Brain pericyte (primary cell): ENCODE measurements at regions not wholly inside any gene's neighbourhood (a gene's known extent, or its start where the extent isn't known, plus 50 kb on each side); places are given as distances from the start of the nearest gene placed in this dataset.

Experiments used
- DNase-seq: peaks from one replicate; pipeline ENCODE4 v3.0.0-alpha.2; 2012; ENCODE audit warnings: low read depth, low spot score

DNA sequence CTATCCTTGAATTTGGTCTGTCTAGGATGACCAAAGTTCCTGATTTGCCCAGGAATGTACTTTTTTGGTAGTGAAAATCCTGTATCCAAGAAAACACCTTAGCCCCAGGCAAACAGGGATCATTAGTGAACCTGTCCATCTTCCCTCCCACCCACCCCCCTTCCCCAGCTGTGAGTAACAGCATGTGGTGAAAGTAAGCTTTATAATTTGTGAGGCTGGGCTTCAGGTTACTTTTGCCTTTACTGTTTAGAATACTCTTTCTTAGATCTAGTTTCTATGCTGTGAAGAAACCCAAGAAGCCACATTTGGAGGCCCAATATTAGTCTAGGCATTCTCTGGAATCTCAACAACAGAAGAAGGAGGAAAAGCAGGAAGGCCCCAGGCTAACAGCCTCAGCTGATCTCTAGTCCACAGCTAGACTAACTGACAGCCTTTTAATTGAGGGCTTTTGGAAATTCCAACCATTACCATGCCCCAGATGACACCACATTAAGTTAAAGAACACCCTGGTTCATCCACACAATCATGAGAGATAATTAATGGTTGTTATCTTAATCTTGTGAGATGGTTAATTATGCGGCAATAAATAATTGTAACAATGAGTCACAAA, 703.0 kb upstream of the NUDT12 start:
- no peak for DNase-seq

GRCh38 chr5:104247260-104247659, 684.7 kb upstream of the NUDT12 start:
- no peak for DNase-seq

DNA sequence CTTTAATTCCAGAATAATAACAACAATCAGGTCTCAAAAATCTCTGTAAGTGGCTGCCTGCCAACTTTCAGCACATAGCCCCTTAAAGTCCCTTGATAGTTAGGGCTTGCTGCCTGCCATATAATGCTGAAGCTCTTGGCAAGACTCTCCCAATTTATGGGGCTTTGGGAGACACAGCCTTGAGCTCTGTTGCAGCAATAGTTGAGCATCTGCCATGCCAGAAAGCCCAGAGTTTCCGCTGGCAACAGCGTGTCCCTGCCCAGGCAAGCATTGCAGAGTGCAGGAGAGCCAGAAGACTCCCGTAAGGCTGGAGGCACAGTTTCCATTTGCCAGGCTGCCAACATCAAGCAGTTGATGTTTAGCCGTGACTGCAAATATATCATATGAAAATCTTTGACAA, 678.5 kb upstream of the NUDT12 start:
- DNase-seq, result no peak

- no peak for DNase-seq
These were observed 675.0 kb upstream of the NUDT12 start for GRCh38 chr5:104237586-104237985.

DNA sequence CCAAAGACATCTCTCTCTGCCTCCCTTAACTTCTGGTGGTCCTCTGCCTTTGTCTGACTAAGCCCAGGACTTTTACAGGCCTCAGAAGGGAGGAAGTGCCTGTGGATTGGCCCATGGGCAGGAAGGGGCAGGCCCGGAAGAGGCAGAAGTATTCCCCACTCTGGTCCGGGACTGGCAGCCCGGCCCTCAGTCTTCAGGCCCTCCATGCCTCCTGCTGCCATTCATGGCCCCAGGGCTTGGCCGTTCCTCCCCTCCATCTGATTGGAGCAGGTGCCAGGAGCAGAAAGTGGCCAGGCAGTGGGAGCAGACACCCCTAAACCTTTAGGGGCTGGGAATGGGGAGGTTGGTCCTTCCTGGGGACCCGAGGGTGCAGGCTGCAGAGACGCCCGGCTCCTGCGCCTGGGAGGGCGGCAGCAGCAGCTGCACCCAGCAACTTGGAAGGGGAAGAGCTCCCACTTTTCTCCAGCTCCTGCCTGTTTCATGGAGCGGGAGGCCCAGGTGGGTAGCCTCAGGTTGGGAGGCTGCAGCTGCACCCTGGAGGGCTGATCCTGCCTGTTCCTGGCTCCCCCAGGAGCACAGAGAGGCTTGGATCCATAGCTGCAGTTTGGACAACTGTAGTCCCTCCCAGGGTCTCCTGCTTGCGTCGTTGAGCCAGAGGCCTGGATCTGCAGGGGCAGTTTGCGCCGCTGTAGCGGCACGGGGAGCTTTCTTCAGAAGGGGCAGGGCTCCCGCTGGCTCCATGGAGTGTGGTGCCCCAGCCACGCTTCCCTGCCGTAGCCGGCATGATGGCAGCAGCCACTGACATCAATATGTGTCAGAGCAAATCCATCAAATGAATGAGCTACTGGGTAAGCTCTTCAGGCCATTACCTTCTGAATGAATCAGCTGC, 661.5 kb upstream of the NUDT12 start:
- no peak for DNase-seq

DNA sequence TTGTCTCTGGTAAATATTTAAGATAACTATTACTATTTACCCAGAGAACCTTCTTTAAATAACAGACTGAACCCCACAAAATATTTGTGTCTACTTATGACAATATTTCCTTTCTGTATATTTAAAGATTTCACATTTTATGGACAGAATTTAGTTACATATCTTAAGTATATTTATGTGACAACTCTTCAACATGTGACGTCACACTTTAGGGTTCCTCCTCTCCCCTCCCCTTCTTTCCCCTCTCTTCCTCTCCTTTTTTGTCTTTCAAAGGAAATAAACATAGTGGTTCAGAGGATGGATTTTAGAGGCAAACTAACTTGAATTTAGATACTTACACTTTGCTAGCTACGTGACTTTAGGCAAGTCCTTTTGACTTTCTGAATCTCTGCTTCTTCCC, 655.6 kb upstream of the NUDT12 start:
- DNase-seq, result no peak

DNA sequence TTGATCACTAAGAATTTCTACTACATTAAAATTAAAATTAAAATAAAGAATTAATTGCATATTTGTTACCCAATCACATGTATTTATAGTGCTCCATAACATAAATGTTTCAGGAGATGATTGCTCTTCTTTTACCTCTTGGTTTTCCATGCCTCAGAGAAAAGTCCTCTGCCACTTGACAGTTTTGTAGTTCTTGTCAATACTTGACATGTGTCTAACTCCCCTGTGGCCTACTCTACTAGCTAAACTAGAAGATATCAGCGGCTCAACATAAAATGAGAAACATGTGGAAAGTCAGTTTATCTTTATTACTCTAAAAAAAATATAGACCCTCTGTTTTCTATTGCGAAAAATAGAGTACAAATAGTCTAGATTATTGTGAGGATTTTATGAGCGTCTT, 650.6 kb upstream of the NUDT12 start:
- DNase-seq, result no peak

DNA sequence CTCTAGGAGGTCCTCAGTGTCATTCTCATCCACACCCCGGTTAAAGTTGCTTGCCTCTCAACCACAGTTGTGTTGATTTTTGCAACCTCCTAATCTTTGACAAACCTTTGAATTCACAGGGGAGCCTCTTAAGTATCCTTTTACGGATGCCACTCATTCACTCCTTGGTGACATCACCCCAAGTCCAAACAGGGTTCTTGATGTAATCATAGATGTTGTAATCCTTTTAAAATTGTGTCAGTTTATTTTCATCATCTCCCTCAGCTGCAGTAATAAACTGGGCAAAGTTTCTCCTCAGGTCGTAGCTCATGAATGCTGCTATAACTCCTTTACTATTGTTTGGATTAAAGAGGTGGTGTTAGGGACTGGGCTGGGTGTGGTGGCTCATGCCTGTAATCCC, 637.2 kb upstream of the NUDT12 start:
- no peak for DNase-seq

DNA sequence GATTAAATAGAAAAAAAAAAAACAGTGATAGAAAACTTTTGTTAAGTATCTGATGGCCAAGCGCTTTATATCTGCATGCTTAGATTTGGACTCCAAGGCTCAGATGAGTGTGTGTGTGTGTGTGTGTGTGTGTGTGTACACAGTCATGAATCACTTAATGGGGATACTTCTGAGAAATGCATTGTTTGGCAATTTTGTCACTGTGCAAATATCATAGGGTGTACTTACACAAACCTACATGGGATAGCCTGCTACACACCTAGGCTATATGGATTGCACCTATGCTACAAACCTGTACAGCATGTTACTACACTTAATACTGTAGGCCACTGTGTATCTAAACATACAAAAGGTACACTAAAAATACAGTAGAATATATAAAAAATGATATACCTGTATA, 635.6 kb upstream of the NUDT12 start:
- no peak for DNase-seq

GRCh38 chr5:104189909-104190308, 627.3 kb upstream of the NUDT12 start:
- no peak for DNase-seq

DNA sequence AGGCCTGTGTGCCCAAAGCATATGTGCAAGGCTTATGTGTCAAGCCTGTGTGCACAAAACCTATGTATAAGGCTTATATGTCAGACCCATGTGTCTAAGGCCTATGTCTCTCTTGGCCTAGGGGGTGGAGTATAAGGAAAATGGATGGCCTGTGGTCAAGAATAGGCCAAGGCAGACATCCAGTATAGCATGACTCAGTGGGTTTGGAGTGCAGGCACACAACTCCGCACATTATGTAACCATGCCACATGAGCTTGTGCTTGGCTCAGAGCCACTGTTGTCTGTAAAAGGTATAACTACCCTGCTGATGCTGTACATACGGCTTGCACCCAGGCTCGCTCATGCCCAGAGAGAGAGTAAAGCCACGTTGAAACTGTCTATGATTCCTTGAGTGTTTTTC, 626.4 kb upstream of the NUDT12 start:
- no peak for DNase-seq

DNA sequence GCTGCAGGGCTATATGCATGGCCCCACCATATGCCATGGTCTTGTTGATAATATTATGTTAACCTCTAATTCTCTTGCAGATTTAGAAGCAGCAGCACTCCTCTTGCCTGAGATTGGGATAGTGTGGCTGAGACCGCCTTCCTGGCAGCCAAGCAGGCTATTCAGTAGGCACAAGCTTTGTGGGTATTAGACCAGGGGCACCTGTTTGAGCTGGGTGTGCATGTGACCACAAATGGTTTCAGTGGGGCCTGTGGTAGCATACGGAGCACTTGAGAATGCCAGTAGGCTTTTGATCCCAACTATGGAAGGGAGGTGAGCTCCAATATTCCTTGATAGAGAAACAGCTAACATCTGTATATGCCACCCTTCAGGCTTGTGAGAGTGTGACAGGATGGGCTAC, 625.1 kb upstream of the NUDT12 start:
- DNase-seq, result no peak

DNA sequence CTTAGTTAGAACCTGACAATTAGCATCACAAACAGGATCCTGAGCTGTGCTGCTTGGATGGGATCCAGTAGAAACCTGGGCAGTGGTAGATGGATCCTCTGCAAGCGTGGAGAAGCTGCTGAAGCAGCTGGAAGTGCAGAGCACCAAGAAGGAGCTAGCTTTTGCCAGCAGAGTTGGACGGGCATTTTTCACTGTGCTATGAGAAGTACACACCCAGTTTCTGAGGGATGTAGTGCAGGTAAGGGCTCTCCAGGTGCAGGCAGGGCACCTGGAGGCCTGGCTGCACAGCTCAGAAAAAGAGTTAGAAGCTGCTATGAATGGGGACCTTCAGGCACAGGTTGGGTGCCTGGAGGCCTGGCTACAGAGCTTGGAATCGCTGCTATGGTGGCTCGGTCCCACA, 623.9 kb upstream of the NUDT12 start:
- no peak for DNase-seq

DNA sequence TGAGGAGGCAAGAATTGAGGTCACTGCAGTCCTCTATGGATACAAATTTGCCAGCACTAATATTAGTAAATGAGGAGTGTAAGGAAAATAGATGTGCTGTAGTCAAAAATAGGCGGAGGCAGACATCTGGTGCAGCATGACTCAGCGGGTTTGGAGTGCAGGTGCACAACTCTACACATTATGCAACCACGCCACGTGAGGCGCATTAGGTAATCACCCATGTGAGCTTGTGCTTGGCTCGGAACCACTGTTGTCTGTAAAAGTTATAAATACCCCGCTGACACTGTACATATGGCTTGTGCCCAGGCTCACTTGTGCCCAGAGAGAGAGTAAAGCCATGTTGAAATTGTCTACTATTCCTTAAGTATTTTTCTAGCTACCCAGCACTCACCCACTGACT, 623.5 kb upstream of the NUDT12 start:
- DNase-seq, result no peak

GRCh38 chr5:104184264-104184663, 621.7 kb upstream of the NUDT12 start:
- DNase-seq, result no peak

- no peak for DNase-seq
These were observed 616.4 kb upstream of the NUDT12 start for GRCh38 chr5:104178829-104179456.

- DNase-seq, result no peak
These were observed 615.5 kb upstream of the NUDT12 start for GRCh38 chr5:104178066-104178465.

DNA sequence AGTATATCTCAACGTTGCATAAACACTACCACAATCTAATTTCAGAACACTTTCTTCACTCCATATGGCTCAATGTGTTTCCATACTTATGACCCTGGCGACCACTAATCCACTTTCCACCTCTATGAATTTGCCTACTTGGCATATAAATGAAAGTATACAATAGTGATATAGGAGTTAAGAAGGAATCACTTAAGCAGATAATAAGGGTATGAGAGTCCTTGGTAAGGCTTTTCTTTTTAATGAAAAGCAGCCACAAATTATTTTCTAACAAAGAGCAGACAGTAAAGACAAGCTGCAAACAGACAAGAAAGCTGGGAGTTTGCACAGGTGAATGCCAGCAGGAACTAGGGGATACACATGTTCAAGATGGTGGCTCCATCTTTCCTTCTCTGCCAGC, 615.1 kb upstream of the NUDT12 start:
- DNase-seq, result no peak

- DNase-seq, result no peak
These were observed 610.4 kb upstream of the NUDT12 start for GRCh38 chr5:104172976-104173375.

GRCh38 chr5:104171958-104172690, 609.5 kb upstream of the NUDT12 start:
- DNase-seq, result no peak

DNA sequence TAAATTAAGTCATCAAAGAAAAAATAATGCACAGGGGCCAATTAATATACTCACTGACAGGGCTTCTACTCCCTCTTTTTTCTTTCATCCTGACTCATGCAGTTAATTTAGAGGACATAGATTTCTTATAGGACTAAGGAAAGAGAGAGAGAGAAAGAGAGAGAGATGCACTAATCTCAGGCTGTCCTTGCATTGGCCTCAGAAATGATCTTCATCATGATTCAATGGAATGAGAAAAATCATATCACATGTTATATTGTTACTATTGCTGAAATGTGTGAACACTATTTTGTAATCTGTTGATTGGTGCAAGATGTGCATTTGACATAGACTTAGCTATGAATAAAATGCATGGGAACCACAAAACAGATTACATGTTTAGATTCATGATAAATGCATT, 608.3 kb upstream of the NUDT12 start:
- no peak for DNase-seq

DNA sequence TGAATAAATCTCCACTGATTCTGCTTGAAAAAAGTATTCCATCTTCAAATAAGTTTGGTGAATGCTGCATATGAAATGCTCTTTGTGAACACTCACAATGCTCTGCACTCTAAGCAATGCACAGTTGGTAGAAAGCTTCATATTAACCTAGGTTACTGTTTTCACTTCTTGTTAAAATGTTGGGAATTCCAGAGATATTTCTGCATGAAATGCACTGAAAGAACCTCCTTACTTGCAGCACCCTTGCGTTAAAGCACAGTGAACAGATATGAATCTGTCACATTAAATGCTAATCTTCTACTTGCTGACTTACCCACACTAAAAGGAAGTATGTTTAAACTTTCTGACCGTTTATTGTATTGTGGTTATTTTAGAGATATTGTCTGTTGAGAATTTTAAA, 584.1 kb upstream of the NUDT12 start:
- DNase-seq, result no peak
